HG02798 (cell line): ENCODE measurements at regions not wholly inside any gene's neighbourhood (a gene's known extent, or its start where the extent isn't known, plus 50 kb on each side); places are given as distances from the start of the nearest gene placed in this dataset.

Experiments
- ATAC-seq: cut with Tn5 transposase; IDR thresholded peaks from one replicate; pipeline ENCODE4 v1.9.1; 2021; ENCODE audit warnings: mild to moderate bottlenecking; ENCODE audit not compliant: unreplicated experiment, poor library complexity

DNA sequence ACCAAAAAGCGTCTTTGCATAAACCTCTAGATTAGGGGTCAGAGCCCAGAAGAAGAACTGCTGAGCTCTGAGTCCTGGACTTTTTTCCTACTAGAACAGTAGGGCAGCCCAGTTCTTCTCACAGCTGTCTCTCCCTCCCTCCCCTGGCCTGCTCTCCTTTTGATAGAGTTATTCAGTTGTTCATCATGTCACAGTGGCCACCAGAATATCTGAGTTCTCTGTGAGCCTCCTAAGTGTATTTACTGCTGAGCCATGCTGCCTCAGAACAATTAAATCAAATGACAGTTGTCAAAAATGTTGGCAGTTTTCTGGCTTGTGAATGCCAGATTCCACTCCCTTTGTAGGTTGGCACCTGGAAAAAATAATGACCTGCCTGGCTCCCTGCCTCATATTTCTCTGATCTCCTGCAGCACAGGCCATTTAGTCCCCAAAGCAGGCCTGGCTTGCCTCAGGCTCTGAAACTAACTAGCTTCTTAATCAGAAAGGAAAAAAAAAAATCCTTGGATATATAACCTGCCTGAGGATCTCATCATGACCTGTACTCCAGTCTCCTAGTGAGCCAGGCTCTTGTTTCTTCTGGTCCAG is 377.4 kb upstream of the LARGE1 start:
- ATAC-seq = no peak

DNA sequence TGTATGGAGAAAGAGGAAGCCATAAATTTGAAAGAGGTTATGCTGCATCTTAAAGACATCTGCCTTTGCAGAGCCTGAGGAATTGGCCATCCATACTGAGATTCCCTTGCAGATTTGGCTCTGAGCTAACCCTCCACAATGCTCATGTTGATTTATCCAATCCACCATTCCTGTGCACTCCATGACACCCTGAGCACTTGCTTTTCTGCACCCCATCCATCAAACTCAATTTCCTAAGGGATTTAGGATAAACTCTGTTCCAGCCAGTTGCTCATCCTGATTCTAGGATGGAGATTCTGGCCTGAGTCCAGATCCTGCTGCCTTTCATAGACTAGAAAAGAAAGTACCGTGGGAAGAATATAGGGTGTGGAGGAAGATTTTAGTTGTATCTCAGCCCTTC is 379.2 kb upstream of the LARGE1 start:
- ATAC-seq = no peak

DNA sequence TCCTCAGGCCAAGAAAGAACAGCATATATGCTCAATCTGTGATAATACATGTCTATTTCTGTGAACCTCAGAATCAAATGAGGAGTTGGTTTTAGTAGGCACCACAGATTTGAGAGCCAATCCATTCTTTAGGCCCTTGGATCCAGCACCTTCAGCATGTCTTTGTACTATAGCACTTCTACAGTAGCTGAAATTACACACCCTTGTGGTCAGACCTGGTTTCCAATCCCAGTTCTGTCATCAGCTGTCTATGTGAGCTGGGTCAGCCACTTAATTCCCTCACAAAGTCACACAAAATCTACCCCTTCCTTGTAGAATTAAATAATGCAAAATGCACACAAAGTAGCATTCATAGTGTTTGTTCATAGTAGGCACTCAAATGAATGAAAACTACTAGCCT is 381.3 kb upstream of the LARGE1 start:
- no peak for ATAC-seq

DNA sequence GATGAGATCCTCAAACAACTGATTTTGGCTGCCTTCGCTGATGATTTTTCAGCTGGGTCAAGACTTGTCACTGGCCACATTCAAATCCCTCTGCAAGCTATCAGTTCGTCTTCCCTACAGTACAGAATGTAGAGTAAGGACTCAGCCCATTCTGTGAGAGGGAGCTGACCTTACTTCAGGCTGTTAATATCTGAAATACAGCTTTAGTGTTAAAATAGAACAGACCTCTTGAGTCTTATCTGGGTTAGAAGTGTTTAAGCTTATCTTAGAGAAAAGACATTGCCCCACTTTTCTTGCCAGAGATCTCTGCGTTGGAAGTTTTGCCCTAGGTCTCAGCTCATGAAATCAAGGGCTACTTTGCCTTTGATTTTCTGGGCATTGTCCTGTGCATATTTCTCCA is 383.4 kb upstream of the LARGE1 start:
- no peak for ATAC-seq

DNA sequence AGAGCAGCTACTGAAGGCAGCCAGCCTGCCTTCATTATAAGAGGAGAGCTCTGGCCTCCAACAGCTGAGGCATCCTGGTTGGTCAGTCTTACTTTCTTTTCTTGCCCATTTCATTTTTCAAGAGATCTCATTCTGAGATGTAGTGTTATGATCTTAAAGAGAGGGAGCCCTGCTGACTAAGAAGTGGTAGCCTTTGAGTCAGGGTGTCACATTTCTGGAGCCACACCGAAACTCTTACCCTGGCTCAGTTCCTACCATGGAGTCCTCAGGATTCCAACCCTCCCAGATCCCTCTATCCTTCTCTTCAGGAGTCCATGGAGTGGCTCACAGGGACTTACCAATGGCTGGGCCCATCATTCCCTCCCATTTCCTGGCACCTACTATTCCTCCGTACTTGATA is 386.1 kb upstream of the LARGE1 start:
- ATAC-seq = no peak

DNA sequence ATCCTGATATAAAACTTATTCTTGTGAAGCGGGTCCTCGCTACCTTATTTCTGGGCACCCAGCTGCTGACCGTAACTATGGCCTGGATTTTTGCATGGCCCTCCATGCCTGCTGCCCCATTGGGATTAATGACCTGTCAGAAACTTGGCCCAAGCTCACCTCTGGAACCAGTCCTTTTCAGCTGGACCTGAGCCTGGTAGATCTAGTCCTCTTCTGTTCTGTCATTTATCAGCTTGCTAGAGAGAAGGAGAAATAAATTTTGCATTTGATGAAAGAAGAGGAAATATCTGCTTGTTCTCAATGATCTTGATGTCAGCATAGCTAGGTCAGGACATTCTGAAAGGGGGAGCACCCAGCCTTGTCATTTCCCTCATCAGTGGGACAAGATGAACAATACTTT is 387.8 kb upstream of the LARGE1 start:
- ATAC-seq = no peak

DNA sequence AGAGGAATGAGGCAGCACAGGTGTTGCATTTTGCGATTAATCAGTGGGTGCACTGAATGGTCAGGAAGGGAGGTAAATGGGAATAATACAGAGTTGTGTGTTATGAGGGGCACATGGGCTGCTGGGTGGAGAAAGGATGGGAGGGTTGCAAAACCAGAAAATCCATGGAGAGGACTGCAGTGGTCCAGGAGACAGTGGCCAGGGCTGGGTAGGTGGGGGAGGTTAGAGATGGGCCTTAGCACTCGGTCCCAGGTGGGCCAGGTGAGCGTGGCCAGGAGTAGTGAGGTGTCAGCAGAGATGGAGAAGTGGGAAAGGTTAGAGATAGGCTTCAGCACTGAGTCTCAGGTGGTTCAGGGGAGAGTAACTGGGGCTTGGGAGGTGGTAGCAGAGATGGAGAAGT is 399.1 kb upstream of the LARGE1 start:
- ATAC-seq = no peak

DNA sequence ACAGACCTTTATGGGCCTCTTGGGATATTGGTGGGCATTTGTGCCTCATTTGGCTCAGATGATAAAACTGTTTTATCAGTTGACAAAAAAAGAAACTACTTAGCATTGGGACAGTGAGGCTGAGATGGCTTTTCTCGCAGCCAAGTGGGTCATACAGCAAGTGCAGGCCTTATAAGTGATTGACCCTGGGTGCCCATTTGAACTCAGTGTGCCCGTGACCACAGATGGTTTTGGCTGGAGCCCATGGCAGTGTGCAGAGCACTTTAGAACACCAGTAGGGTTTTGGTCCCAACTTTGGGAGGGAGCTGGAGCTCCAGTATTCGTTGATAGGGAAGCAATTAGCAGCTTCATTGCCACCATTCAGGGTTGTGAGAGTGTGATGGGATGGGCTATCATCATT is 404.5 kb upstream of the LARGE1 start:
- ATAC-seq = no peak

DNA sequence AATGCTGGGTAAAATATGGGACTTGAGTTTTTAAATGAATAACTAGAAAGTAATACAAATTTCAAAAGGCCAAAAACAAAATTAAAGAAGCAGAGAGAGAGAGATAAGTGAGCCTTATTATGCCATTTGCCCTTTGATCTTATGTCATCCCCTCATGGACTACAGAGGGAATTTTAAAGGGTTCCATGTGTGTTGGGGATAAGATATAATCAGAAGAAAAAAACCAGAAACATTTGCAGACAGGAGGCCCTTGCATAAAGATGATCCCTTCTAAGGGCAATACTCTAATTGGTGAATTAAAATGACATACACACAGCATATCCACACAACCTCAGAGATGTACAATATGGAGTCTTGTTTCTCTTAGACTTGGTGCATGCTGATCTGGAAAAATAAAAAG is 406.6 kb upstream of the LARGE1 start:
- no peak for ATAC-seq

DNA sequence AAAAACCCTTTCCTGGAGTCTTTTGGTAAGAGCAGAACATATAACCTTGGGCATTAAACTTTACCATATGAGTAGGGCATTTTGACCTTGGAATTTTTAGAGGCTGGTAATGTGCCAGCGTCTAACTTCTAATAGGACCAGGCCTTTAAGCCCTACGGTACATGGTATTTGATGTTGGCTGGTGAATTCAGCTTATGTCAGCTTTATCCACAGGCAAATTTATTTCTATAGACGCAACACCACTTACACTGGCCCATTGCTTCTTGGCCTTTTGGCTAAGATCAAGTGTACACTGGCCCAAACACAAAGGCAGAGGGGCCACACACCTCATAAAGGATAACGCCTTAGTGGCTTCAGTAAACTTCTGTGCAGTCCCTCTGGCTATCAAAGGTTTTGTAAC is 410.2 kb upstream of the LARGE1 start:
- ATAC-seq = no peak

DNA sequence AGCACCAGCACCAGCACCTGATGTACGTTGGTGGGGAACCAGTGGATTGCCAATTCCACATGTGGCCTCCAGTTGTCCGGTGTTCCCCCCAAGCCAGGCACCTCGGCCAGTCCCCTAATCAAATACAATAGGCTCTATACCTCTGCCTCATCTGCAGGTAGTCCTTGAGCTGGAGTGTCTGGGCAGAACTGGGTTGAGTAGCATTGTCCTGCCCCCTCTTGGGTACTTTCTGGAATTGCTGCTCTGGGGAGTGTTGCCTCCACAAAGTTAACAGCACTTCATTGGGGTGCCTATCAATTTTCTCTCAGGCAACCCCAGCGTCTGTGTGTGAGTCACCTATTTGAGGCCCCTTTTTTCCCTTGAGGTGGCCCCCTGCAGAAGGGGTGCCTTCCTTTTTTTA is 413.0 kb upstream of the LARGE1 start:
- no peak for ATAC-seq

DNA sequence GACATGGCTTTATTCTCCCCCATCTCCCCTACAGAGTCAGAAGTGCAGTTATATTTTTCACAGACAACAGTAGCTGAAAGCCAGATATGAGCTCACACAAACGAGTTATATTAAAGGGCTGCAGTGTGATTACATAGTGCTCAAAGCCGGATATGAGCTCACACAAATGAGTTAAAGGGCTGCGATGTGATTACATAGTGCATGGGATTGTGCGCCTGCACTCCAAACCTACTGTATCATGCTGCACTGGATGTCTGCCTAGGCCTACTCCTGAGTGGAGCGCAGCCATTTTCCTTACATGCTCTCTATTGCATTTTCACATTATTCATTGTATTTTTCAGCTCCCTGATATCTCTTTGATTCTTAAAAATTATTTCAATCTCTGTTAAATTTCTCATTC is 414.6 kb upstream of the LARGE1 start:
- no peak for ATAC-seq

DNA sequence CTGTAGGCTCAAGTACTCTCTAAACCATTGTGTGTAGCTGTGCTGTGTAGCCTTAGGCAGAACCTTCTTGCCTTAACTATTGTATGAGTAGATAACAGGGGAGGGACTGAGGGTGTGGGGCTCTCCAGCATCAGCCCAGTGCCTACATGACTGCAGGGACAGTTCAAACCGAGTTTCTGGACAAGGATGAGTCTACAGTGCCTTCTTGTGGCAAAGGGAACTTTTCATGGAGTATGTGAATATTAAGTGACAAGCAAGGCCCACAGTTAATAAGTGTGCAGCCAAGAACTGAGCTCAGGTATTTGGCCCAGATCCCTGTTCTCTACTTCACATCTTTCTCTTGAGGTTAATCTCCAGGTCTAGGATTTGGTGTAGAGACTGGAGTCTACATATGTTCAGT is 424.4 kb upstream of the LARGE1 start:
- ATAC-seq = no peak

DNA sequence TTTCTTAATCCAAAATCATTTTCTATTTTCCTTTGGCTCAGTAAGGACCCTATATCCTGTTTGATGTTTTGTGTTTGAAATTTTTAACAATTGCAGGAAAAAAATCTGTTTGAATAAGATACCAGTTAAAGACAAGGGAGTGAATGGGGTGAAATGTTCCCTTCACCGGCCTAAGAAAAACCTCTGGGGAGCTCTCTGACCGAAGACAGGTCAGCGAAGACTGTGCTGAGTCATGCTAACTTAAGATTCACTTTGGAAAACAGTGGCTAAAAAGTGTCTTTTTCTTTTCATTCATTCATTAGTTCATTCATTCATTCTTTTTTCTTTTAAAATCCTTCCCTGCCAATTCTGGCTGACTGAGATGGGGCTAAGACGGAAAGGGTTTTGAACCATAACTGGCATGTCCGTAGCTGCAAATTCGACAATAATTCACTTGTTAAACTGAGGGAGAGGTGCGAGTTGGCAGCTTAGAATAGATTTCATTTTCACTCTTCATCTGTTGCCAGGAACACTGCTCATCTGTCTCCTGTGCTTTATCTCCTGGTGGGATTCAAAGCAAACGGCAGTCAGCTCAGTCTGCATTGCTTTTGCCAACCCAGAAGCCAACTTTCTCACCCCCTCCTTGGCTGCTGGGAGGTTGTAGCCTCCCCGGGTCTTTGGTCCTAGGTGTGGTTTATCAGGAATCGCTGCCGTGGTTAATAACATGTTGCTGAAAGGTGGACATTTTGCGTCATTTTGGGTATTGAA is 434.0 kb upstream of the LARGE1 start:
- no peak for ATAC-seq

DNA sequence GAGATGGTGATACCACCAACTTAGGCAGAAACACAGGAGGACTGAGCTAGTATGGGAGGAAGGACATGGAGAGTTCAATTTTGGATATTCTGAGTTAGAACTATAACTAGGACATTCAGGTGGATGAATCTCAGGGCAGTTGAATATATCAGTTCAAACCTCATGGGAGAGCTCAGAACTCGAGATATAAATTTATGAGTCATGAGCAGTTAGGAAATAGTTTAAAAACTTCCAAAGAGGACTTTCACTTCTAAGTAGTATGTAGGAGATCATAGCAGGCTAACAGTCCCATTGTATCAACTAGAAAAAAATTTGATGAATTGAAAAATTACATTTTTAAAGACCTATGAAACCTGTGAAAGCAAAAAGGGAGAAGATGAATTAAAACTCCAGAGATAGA is 436.2 kb upstream of the LARGE1 start:
- ATAC-seq = no peak

DNA sequence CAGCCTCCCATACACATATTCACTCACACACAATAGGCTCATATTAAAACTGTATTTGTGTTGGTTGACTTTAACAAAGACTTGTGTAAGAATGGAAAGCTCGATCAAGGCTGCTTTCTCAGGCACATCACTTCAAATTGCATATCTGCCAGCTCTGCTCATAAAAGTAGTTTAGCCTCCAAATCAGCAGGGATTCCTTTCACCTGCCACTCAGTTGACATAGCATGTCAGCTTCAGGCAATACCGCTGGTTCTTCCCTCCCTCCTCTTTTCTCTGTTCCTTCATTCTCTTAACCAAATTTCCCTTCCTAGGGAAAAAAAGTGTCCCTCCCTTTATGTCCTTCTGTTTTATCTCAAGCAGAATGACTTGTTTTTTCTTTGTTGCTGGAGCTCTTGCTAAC is 450.4 kb upstream of the LARGE1 start:
- no peak for ATAC-seq

DNA sequence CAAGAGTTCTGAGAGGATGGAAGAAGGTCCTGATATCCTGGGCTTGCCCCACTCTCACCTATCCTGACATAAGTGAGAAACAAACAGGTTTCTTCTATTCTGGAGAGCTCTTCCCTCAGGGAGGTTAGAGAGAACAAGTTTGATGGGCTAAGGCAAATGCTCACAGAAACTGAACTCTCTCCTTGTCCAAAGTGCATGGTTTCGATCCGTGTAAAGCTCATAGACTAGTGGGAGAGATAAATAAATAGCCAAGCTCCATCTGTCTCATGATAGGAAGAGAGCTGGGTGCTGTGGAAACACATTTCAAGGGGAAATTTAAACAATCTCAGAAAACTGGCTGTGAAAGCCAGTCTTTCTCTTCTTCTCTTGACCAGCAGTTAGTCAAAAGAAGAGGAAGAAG is 459.5 kb upstream of the LARGE1 start:
- no peak for ATAC-seq

DNA sequence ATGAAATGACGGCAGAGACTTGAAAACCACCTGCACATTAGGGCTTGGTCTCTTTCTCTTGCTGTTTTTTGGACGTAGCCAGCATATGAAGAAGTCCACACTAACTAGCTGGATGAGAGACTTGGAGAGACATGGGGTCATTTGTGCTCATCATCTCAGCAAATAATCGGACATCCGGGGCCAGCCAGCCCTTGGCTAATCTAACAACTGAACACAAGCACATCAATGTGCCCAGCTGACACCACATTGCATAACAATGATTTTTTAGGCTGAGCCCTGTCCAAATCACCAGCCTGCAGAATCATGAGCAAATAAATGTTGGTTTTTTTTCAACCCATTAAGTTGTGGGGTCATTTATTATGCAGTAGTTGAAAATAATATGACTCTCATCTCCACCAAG is 460.3 kb upstream of the LARGE1 start:
- ATAC-seq = no peak

DNA sequence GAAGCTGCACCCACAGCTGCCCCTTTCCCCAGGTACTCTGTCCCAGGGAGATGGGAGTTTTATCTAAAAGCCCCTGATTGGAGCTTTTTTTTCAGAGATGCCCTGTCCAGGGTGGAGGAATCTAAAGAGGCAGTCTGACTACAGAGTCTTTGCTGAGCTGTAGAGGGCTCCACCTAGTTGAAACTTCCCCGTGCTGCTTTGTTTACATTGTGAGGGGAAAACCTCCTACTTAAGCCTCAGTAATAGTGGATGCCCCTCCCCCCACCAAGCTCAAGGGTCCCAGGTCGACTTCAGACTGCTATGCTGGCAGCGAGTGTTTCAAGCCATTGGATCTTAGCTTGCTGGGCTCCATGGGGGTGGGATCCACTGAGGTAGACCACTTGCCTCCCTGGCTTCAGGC is 470.1 kb upstream of the LARGE1 start:
- ATAC-seq = no peak

DNA sequence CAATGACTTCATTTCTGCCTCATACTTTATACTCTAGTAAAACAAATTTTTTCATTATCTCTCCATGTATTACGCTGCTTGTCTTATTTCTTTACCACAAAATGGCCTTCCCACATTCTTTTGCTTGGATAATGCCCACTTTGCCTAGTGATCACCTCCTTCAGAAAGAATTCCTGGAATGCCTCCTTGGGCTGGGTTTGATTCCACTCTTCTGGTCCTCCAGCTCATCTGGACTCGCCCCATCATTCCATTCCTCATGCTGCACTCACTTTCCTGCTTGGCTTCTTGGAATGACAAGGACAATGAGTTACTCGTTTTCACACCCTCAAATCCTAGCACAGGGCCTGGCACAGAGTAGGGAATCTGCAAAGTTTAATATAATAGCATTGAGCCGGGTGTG is 475.1 kb upstream of the LARGE1 start:
- ATAC-seq = no peak

DNA sequence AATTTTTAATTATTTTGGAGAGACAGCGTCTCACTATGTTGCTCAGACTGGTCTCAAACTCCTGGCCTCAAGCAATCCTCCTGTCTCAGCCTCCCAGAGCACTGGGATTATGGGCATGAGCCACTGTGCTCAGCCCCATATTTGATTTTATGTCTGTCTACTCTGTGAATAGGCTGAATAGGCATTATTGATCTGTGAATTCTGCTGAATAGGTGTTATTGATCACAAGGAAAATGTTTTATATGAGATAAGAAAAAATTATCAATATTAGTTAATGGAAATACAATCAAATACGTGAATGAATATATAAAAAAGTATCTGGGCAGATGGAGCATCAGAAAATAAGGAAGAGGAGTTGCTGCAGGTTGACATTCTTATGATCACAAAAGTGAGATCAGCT is 483.4 kb upstream of the LARGE1 start:
- ATAC-seq = no peak

DNA sequence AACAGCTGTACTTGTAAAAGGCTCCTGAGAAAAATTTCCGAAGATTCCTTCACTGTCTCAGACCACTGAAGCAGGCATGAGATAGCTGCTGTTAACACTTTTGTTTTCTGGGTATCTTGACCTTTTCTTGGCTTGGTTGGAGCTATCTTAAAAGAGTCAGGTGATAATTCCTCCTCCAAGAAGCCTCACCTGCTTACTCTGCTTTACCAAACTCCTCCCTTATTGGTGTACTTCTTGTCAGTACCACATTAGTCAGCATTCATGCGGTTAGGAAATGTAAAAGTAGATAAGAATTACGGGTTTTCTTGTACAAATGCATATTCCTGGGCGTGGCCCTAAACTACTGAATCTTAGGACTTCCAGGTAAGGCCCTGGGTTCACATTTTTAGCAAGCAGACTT is 489.8 kb upstream of the LARGE1 start:
- ATAC-seq = no peak
